Choroid plexus epithelial cell (primary cell): ENCODE measurements at regions not wholly inside any gene's neighbourhood (a gene's known extent, or its start where the extent isn't known, plus 50 kb on each side); places are given as distances from the start of the nearest gene placed in this dataset.
A peak's percentile ranks its signal among the peaks of the same experiment; 100 is the strongest.

ENCODE experiments used
- DNase-seq: peaks from one replicate; pipeline ENCODE4 v3.0.0-alpha.2; 2010; ENCODE audit warnings: low read depth
- H3K4me3 ChIP-seq: 2 replicates; pipeline ENCODE4 v1.5.1; 2011; ENCODE audit warnings: low read depth, mild to moderate bottlenecking, control low read depth, low read length, moderate library complexity
- TF ChIP-seq, protein P1 (sequence below): conservative IDR thresholded peaks from 2 replicates; pipeline ENCODE4 v1.5.1; 2011; ENCODE audit warnings: low read depth, mild to moderate bottlenecking, control low read depth, inconsistent platforms, low read length, moderate library complexity

DNA sequence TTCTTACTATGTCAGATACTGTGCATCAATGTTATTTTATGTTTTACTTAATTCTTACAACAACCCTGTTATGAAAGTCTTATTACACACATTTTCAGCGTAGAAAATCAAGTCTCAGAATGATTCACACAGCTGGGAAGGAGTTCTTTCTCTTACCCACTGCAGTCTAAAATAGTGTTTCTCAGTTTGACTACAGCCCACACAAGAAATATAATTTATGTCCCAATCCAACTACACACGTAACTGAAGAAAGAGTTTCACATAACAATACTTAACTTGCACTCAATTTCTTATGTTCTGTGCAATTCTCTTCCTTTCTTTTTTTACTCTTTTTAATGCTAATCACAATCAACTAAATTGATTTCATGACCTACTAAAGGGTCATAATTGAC, 252.8 kb upstream of the ADGRL2 start:
- DNase-seq = no peak
- TF ChIP-seq, protein P1, sequence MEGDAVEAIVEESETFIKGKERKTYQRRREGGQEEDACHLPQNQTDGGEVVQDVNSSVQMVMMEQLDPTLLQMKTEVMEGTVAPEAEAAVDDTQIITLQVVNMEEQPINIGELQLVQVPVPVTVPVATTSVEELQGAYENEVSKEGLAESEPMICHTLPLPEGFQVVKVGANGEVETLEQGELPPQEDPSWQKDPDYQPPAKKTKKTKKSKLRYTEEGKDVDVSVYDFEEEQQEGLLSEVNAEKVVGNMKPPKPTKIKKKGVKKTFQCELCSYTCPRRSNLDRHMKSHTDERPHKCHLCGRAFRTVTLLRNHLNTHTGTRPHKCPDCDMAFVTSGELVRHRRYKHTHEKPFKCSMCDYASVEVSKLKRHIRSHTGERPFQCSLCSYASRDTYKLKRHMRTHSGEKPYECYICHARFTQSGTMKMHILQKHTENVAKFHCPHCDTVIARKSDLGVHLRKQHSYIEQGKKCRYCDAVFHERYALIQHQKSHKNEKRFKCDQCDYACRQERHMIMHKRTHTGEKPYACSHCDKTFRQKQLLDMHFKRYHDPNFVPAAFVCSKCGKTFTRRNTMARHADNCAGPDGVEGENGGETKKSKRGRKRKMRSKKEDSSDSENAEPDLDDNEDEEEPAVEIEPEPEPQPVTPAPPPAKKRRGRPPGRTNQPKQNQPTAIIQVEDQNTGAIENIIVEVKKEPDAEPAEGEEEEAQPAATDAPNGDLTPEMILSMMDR = no peak
- no peak overlapping the region for H3K4me3 ChIP-seq

DNA sequence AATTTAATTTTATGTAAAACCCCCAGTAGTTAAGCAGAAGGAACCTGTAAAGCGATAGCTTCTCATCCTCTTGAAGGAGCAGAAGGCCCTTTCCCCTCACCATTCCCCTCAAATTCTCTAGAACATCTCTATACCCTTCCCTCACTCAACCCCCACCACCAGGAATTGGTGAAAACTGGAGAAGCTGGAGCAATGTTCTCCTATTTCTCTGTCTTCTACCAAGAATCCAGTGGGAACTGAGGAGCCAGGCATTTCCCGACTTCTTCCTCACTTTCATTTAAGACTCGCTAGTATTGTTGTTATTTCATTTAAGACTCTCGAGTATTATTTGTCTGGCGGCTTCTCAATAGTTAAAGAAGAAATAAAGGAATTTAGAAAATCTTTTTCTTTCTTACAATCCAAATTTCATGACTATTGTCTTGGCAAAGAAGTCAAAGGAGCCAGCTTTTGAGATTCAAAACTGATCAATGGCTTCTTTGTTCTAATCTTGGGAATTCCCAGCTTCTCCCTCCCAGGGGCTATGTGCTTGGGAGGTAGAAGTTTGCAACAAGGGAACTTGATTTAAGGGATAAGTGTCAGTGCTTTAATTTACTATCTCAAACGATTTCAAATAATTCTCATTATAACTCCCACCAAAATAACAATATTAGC, 253.3 kb upstream of the ADGRL2 start:
- TF ChIP-seq, protein P1 = no peak
- no peak overlapping the region for H3K4me3 ChIP-seq
- DNase-seq = no peak

GRCh38 chr1:81545734-81546133, 255.0 kb upstream of the ADGRL2 start:
- TF ChIP-seq, protein P1 = no peak
- H3K4me3 ChIP-seq = no peak overlapping the region
- DNase-seq = no peak

- H3K4me3 ChIP-seq = no peak overlapping the region
- TF ChIP-seq, protein P1 = no peak
- no peak for DNase-seq
Observed at GRCh38 chr1:81543764-81544163, 257.0 kb upstream of the ADGRL2 start.

DNA sequence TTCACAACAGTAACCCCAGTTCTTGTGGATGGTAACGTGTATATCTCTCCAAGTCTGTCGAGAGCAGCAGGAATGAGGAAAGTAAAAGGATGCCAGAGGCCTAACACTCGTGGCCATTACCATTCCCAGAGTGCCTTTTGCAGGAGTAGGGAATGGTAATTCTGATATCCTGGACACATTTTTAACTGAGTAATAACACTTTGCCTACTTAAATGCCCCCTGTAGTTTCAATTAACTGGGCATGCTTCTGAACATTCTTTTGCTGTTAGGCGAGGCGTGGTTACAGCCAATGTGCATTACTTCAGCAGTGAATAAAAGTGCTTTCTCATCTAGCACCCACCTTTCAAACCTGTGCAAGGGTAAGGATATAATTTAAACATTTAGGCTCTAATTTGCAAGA, 258.5 kb upstream of the ADGRL2 start:
- TF ChIP-seq, protein P1 = no peak
- H3K4me3 ChIP-seq = no peak overlapping the region
- peak; percentile 7 for DNase-seq

DNA sequence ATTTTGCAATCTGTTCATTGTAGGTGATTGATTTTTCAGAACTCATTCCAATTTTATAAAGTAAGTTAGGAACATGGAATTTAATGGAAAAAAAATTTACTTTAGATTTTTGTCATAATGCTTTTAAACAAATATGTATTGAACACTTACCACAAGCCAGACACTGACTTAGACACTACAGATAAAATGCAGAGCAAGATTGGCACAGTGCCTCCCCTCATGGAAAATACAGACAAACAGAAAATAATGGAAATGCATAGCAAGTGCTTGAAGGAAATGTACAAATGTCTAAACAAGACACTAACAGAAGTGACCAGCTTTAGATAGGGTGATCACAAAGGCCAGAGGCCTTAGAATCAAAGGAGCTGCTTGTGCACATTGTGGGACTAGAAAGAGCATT, 260.5 kb upstream of the ADGRL2 start:
- H3K4me3 ChIP-seq = no peak overlapping the region
- DNase-seq = no peak
- TF ChIP-seq, protein P1 = no peak

DNA sequence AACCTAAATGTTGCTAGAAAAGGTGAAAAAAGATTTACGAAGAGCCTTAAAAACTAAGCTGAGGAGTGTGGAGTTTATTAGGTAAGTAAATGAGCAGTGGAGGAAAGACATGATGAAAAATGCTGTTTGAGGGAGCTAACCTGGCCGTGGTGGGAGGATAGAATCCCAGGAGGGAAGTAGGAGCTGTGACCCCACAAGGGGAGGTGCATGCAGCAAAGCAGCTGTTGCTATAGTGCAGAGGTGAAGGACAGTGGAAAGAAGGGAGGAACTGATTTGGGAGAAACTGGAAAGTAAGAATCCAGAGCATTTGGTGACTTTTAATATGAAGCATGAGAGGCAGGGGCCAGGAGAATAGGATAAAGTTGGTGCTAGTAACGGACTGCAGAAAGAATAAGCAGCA, 271.7 kb upstream of the ADGRL2 start:
- TF ChIP-seq, protein P1 = no peak
- H3K4me3 ChIP-seq = no peak overlapping the region
- DNase-seq = no peak
